Esophagus muscularis mucosa (tissue), 4 donors: ENCODE measurements at regions not wholly inside any gene's neighbourhood (a gene's known extent, or its start where the extent isn't known, plus 50 kb on each side); places are given as distances from the start of the nearest gene placed in this dataset.

Source experiments
- EP300 ChIP-seq: sonication (generic); formaldehyde crosslinking; IDR thresholded peaks from one replicate; pipeline ENCODE4 v1.6.1; 2017; ENCODE audit warnings: antibody characterized with exemption
- POLR2A ChIP-seq: fragments of 450-650 bp; IDR thresholded peaks from one replicate; pipeline ENCODE4 v1.6.1; 2017; ENCODE audit warnings: antibody characterized with exemption, moderate library complexity, mild to moderate bottlenecking, low read depth
- POLR2AphosphoS5 ChIP-seq, 2 donors: sonication (generic); formaldehyde crosslinking; IDR thresholded peaks; one replicate each; pipeline ENCODE4 v1.6.1; 2017; ENCODE audit warnings: antibody characterized with exemption in 2 of 2
- TF ChIP-seq, protein P1 (sequence below), 3 experiments: fragments of 200-600 bp in 2 of 3; fragments of 450-650 bp in 1 of 3; sonication (generic) in 2 of 3; IDR thresholded peaks; one replicate each; pipeline ENCODE4 v1.5.1; 2017 to 2019; ENCODE audit warnings: antibody characterized with exemption in 3 of 3, mild to moderate bottlenecking in 2 of 3, moderate library complexity in 1 of 3

DNA sequence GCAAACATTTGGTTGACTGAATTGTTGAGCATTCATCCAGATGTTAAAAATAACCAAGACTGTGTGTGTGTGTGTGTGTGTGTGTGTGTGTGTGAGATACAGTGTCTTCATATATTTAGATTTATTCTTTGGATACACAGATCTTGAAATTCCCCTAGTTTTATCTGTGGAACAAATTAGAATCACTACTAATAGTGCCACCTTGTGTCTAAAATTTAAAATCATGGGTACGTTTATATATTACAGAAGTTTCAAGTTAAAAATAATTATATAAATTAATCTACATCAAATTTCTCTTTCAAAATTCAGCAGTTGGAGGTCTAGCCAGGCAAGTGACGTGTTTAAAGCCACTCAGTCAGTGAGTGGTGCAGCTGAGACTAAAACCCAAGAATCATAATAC, 1566.2 kb upstream of the TENM4 start:
- TF ChIP-seq POLR2A (no peak), EP300 (no peak), POLR2AphosphoS5 (IDR thresholded peaks at IDR 0.05) (no peak)
- TF ChIP-seq, protein P1, sequence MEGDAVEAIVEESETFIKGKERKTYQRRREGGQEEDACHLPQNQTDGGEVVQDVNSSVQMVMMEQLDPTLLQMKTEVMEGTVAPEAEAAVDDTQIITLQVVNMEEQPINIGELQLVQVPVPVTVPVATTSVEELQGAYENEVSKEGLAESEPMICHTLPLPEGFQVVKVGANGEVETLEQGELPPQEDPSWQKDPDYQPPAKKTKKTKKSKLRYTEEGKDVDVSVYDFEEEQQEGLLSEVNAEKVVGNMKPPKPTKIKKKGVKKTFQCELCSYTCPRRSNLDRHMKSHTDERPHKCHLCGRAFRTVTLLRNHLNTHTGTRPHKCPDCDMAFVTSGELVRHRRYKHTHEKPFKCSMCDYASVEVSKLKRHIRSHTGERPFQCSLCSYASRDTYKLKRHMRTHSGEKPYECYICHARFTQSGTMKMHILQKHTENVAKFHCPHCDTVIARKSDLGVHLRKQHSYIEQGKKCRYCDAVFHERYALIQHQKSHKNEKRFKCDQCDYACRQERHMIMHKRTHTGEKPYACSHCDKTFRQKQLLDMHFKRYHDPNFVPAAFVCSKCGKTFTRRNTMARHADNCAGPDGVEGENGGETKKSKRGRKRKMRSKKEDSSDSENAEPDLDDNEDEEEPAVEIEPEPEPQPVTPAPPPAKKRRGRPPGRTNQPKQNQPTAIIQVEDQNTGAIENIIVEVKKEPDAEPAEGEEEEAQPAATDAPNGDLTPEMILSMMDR (IDR thresholded peaks at IDR 0.05): no peak
